ENCODE measurements at regions not wholly inside any gene's neighbourhood (a gene's known extent, or its start where the extent isn't known, plus 50 kb on each side); places are given as distances from the start of the nearest gene placed in this dataset.
"Not testable (repeated sequence)": the region's sequence is repeated elsewhere in the genome, so short reads cannot be mapped to it uniquely, and the experiment has no call there.

- H3K27ac ChIP-seq = no peak overlapping the region
- H3K4me3 ChIP-seq = no peak overlapping the region
- no peak for DNase-seq
- H3K27me3 ChIP-seq = no peaks in the 10 kb centered on the region
- H3K36me3 ChIP-seq = no peaks in the 10 kb centered on the region
- H3K4me1 ChIP-seq = peaks cover 0 to 5% (median 0%) of the 10 kb centered on the region in 4 donors
- intact Hi-C loops (cut with DNase I; ENCODE audit: low total_unique reads) = no loop called here
- no peak for TF ChIP-seq CTCF (IDR thresholded peaks at IDR 0.05)
- H3K9me3 ChIP-seq = no peaks in the 10 kb centered on the region
These were observed 103.4 kb downstream of the MFAP3L start for GRCh38 chr4:169922632-169923276.

- intact Hi-C loops (cut with DNase I; ENCODE audit: low total_unique reads) = no loop called here
- peaks cover 0 to 5% (median 0%) of the 10 kb centered on the region in 4 donors for H3K4me1 ChIP-seq
- H3K36me3 ChIP-seq = no peaks in the 10 kb centered on the region
- H3K27me3 ChIP-seq = no peaks in the 10 kb centered on the region
- H3K27ac ChIP-seq = no peak overlapping the region
- no peak overlapping the region for H3K4me3 ChIP-seq
- DNase-seq = no peak
- no peaks in the 10 kb centered on the region for H3K9me3 ChIP-seq
- TF ChIP-seq CTCF (IDR thresholded peaks at IDR 0.05) = no peak
These were observed 104.5 kb downstream of the MFAP3L start for GRCh38 chr4:169921732-169922131.

GRCh38 chr4:169921237-169921636 is 105.0 kb downstream of the MFAP3L start:
- TF ChIP-seq CTCF (IDR thresholded peaks at IDR 0.05) = no peak
- Histone ChIP-seq H3K36me3 (no peaks in the 10 kb centered on the region), H3K27ac (no peak overlapping the region), H3K9me3 (no peaks in the 10 kb centered on the region), H3K27me3 (no peaks in the 10 kb centered on the region), H3K4me1 (peaks cover 0 to 5% (median 0%) of the 10 kb centered on the region in 4 donors), H3K4me3 (no peak overlapping the region)
- DNase-seq = no peak
- intact Hi-C loops (cut with DNase I; ENCODE audit: low total_unique reads) = no loop called here

GRCh38 chr4:169919194-169920124 is 106.7 kb downstream of the MFAP3L start:
- H3K27ac ChIP-seq; H3K4me3 ChIP-seq; H3K9me3 ChIP-seq; H3K4me1 ChIP-seq; intact Hi-C loops (cut with DNase I; ENCODE audit: low total_unique reads); DNase-seq; H3K36me3 ChIP-seq; H3K27me3 ChIP-seq: not testable (repeated sequence)

GRCh38 chr4:169915545-169915944 is 110.7 kb downstream of the MFAP3L start:
- intact Hi-C loops (cut with DNase I; ENCODE audit: low total_unique reads) = no loop called here
- H3K9me3 ChIP-seq = no peaks in the 10 kb centered on the region
- no peaks in the 10 kb centered on the region for H3K4me1 ChIP-seq
- no peak overlapping the region for H3K4me3 ChIP-seq
- TF ChIP-seq CTCF (IDR thresholded peaks at IDR 0.05) = no peak
- DNase-seq = no peak
- no peak overlapping the region for H3K27ac ChIP-seq
- H3K36me3 ChIP-seq = no peaks in the 10 kb centered on the region
- H3K27me3 ChIP-seq = no peaks in the 10 kb centered on the region

- Histone ChIP-seq H3K4me3 (no peak overlapping the region), H3K9me3 (no peaks in the 10 kb centered on the region), H3K36me3 (no peaks in the 10 kb centered on the region), H3K27me3 (no peaks in the 10 kb centered on the region), H3K27ac (no peak overlapping the region), H3K4me1 (no peaks in the 10 kb centered on the region)
- no peak for TF ChIP-seq CTCF (IDR thresholded peaks at IDR 0.05)
- no peak for DNase-seq
- intact Hi-C loops (cut with DNase I; ENCODE audit: low total_unique reads) = no loop called here
These were observed 111.3 kb downstream of the MFAP3L start for GRCh38 chr4:169914866-169915265.
